ENCODE measurements at regions not wholly inside any gene's neighbourhood (a gene's known extent, or its start where the extent isn't known, plus 50 kb on each side); places are given as distances from the start of the nearest gene placed in this dataset.

GRCh38 chr7:131839967-131840690, 283.7 kb upstream of the PODXL start:
- TF ChIP-seq EZH2 (IDR thresholded peaks at IDR 0.05; ENCODE audit: insufficient read depth, low read length): no peak
- TF ChIP-seq, protein P1, sequence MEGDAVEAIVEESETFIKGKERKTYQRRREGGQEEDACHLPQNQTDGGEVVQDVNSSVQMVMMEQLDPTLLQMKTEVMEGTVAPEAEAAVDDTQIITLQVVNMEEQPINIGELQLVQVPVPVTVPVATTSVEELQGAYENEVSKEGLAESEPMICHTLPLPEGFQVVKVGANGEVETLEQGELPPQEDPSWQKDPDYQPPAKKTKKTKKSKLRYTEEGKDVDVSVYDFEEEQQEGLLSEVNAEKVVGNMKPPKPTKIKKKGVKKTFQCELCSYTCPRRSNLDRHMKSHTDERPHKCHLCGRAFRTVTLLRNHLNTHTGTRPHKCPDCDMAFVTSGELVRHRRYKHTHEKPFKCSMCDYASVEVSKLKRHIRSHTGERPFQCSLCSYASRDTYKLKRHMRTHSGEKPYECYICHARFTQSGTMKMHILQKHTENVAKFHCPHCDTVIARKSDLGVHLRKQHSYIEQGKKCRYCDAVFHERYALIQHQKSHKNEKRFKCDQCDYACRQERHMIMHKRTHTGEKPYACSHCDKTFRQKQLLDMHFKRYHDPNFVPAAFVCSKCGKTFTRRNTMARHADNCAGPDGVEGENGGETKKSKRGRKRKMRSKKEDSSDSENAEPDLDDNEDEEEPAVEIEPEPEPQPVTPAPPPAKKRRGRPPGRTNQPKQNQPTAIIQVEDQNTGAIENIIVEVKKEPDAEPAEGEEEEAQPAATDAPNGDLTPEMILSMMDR (IDR thresholded peaks at IDR 0.05; ENCODE audit: insufficient read depth, low read depth, low read length): no peak

Data from astrocyte (in vitro differentiated cells and primary cell).